Daoy (cell line): ENCODE measurements at regions not wholly inside any gene's neighbourhood (a gene's known extent, or its start where the extent isn't known, plus 50 kb on each side); places are given as distances from the start of the nearest gene placed in this dataset.
A peak's percentile ranks its signal among the peaks of the same experiment; 100 is the strongest.

ENCODE experiments used
- DNase-seq: peaks from one replicate; pipeline ENCODE4 v3.0.0-alpha.2; 2015; ENCODE audit warnings: low read depth

DNA sequence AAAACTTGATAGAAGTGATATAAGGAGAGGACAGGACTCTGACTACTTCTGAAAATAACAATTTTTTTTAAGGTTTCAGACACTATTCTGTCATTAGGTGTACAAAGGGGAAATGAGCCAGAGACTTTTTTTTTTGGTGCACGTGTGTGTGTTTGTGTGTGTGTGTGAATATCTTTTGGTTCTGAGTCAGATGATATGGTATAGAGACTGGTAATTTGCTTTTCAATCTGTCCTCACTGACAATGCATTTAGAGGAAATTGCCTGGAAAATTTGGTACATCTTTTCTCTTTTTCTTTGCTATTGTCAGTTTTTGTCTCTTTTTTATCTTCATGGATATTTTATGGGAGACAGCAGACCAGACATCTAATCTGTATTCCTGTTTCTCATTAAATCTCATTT is 59.3 kb downstream of the DDIT4L start:
- DNase-seq = no peak

DNA sequence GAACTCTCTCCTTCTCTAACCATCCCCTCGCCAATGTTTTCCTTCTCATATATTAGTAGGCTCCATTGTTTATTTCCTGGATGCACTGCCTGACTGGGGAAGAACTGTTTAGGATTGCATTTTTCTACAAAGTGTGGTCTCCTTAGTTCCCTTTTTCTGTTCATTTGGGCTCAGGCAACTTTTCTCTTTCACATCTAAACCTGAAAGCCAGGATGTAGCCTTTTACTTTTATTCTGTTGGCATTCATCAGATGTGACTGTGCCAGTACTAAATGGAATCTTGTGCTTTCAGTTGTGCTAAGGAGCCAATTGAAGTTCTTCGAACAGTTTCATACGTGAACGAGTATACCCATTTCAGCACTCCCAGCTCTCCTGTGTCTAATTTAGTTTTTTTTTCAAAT is 59.8 kb downstream of the DDIT4L start:
- DNase-seq = no peak

DNA sequence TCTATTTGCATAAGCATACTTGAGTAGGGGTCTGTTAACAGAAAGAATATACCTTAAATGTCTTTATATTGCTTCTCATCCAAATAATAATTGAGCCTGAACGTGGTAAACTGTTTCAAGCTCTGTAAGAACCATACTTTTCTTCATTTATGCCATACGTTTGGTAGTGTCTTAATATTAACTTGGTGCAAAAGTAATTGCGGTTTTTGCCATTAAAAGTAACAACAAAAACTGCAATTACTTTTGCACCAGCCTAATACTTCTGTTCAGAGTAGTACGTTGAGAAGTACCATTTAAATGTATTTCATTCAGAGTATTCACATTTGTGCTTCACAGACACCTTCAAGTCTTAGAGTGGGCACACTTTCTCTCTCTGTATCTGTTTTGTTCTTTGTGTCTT is 60.5 kb downstream of the DDIT4L start:
- DNase-seq = no peak

DNA sequence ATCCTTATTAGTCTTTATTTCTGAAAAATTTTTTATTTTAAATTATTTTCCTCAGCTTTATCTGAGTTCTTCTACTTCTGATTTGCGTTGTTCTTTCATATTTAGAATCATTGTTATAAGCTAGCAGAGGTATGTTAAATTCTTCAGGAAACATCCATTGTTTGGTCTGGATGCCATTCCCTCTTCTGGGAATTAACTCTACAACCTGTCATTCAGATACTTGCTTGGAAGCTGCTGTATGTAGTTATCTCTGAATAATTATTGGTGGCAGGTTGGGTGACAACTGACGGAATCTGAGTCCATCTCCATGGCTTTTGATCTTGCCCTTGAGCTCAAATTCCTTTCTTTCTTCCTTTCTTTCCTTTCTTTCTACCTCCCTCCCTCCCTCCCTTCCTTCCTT is 61.9 kb downstream of the DDIT4L start:
- DNase-seq = no peak

DNA sequence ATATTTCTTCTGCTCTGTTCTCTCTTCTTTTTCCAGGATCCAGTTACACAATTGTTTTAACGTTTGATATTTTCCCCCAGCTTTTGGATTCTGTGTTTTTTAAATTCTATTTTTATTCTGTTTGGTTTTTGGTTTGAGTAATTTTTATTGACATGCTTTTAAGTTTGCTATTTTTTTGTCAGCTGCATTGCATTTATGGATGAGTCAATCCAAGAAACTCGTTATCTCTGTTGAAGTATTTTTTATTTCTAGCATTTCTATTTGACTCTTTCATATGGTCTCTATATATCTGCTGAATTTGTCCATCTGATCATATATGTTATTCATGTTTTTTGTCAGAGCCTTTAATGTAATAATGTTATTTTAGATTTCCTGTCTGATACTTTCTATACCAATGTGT is 65.6 kb downstream of the DDIT4L start:
- DNase-seq = no peak

DNA sequence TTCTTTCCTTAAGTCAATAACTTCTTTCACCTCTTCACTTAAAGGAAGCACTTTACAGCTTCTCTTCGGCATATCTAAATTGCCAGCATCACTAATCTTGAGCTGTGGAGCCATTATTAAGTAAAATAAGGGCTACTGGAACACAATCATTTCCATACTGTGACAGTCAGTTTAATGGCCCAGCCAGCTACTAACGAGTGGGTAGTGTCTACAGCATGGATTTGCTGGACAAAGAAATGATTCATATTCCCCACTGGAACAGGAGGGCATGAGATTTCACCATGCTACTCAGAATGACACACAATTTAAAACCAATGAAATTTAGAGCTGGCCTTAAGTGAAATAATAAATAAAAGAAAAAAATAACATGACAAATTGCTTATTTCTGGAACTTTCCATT is 72.1 kb downstream of the DDIT4L start:
- DNase-seq = no peak

DNA sequence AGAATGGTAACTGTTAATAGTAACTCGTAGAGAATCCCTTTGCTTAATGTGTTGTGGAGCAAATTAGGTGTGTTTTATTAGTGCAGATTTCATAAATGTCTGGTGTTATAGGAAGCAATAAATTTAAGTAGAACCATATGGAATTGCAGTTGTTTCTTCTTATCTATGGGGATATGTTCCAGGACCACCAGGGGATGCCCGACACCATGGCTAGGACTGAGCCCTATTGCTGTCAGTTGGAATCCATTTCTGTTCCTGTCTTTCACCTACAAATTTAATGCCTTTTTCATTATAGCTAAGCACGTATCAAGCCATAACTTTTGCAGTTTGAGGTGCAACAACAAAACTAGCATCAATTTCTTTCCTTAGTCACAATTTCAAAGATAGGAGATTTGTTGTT is 72.5 kb downstream of the DDIT4L start:
- no peak for DNase-seq

DNA sequence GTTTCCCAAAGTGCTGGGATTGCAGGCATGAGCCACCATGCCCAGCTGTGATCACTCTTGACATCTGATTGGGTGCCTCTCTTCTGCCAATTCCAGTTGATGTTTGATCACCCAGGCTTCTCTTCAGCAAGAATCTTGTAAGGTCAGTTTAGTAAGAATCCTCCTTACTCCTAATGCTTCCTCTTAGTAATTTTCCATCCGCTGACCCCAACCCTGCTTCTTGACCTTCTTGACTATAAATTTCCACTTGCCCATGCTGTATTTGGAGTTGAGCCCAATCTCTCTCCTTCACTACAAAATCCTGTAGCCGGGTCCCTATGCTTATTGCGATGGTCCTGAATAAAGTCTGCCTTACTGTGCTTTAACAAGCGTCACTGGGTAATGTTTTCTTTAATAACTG is 75.4 kb downstream of the DDIT4L start:
- no peak for DNase-seq

DNA sequence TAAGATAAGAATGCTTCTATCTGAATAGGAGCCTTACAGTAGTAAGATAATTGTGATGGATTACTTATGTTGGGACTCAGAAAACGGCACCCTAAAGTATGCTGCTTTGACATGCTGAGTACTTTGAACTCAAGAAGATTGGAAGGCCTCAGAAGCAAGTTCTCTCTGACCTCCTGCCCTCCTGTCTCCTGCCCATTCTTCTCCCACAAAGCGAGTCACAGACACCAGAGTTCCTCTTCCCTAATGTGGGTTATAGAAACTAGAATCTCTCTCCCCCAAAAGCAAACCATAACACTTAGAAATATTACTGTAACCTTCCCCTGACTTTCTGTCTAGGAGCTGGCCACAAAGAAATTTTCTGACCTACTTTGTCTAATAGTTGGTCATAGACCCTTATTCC is 76.5 kb downstream of the DDIT4L start:
- DNase-seq = no peak

DNA sequence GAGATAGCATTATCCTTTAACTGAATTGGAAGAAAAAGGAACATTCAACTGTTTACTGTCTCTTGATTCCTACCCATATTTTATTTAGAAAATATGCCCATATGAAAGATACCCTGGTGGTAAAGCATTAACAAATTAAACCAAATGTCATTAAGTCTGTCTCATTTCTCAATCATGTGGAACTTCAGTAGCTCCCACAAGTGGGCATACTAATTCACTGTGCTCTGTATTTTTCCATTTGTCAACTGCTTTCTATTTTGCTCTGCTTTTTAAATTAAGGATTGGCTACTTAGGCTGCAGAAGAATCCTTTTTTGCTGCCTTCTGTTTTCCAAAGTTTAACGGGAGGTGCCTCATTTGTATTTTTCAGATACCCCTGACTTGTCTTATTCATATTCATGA is 77.2 kb downstream of the DDIT4L start:
- DNase-seq = no peak

DNA sequence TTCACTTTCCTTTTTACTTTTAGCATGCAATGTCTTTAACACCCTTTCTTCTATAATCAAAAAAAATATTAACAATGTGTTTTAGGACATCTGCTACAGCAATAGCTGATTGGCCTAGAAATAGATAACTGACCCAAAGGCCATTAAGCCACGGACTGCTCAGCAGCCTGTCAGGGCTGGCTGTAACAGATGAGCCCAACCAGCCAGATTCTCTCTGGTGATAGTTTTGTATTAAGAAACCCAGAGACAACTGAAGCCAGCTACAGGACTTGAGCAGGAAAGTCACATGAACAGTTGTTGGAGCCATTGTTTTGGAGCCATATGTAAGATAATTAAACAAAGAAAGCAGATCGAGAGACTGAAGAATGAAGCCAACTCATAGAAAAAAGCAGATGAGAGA is 80.3 kb downstream of the DDIT4L start:
- no peak for DNase-seq

DNA sequence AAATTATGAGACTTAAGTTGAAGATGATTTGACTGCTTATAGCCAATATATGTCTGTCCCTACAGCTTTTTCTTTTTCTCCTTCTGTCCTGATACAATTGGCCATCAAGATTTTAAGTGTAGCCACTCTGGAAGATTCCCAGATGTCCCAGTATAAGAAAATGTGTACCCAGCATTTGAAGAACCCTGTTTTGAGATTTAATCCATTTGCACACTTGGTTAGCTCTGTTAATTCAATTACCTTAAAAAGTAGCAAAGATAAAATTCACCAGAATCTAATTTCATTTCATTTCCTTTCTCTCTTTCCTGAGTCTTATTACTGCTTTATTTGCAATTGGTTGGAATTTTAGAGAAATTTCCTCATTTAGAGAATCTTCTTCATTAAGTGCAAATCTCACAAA is 81.4 kb downstream of the DDIT4L start:
- DNase-seq = no peak

DNA sequence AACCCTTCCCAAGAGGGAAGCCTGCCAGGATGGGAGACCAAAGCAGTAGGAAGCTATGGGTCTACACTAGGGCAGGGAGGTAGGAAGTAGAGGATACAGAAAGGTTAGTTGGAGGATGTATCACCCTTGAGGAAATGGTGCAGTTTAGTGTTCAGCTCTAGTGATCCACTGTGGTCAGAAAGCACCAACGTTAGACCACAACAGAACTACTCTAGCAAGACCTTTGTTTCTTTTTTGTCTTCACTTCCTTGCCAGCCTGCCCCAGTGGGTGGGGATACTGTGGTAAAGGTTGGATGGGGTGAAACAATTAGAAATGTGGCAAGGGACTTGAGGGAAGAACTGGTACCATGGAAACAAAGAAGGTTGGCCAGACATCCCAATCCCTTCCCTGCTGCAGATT is 83.3 kb downstream of the DDIT4L start:
- no peak for DNase-seq

DNA sequence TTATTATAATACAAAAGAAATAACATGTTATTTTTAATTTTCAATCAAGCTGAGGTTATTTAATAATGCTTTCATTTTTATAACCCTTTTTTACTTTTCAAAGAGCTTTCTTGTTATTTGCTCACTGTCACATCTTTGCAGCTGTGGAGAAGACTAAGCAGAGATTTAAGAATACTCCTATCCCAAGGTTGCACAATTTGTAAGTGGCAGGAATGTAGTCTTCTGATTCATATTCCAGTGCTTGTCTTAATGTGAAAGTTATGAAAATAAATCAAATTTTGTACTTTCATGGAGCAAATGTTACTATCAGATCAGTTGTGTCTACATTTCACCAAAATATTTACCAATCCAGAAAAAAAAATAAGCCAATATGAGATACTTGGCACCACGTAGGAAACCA is 86.6 kb downstream of the DDIT4L start:
- DNase-seq = no peak

DNA sequence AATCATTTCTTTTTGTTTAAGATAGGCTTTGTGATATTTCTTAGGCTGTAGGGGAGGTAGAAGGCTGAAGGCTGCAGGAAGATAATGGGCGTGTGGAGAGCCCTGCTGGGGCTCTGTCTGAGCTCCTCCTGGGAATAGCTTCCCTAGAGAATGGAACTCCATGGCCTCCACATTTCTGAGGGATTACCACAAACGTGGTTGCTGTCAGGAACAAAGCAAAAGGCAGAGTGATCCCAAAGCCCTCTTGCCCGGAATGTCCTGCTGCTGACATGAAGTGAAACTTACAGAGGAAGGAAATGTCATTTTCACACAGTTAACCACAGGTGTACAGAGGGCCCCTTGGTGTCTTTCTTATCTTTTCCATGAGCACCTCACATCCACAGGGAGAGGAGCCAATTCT is 89.3 kb downstream of the DDIT4L start:
- DNase-seq = no peak

DNA sequence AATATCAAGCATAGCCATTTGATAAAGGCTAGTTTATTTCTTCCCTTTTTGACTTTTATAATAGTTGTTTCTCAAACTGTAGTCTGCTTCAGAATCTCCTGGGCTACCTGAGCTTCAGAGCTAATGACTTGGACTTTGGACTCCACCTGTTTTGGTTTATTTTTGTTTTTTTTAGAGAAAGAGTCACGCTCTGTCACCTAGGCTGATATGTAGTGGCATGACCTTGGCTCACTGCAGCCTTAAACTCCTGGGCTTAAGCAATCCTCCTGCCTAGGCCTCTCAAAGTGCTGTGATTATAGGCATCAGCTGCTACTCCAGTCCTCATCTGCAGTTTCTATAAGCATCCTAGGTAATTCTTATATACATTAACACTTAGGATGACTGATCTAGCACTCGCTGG is 90.5 kb downstream of the DDIT4L start:
- DNase-seq = no peak

DNA sequence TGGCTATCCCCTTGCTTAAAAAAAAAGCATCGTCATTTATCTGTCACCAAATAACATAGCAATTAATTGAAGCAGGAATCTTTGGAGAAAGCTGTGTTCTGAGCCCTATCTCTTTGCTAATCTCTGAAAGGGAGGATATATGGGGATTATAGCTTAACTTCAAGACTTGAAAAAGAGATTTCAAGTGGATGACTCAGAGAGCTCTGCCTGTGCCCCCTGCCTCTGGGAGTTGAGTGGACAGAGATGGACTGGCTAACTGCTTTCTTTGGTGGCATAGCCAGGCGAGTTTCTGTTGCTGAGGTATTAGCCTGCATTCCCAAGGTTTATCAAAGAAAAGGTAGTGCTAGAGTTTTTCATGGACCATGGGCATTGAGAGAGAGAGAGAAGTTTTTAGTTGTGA is 91.6 kb downstream of the DDIT4L start:
- DNase-seq = no peak

DNA sequence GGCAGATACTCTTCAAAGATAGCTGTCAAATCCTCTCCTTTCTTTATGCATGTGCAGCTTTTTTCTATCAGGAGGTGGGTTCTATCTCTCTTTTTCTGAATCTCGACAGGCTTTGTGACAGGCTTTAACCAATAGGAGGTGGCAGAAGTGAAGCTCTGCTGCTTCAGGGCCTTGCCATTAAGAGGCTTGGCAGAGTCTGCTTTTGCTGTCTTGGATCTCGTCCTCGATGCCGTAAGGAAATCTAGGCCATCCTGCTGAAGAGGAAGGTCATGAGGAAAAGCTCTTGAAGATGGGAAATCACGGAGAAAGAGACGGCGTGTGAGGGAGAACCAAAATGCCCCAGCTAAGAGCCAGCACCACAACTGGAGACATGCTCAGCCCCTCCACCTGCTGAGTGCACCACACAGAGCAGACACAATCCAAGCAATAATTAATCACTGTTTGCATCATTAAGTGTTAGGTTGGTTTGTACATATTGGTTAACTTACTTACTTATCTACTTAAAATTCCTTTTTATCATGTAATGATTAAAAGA is 92.2 kb downstream of the DDIT4L start:
- DNase-seq = no peak

DNA sequence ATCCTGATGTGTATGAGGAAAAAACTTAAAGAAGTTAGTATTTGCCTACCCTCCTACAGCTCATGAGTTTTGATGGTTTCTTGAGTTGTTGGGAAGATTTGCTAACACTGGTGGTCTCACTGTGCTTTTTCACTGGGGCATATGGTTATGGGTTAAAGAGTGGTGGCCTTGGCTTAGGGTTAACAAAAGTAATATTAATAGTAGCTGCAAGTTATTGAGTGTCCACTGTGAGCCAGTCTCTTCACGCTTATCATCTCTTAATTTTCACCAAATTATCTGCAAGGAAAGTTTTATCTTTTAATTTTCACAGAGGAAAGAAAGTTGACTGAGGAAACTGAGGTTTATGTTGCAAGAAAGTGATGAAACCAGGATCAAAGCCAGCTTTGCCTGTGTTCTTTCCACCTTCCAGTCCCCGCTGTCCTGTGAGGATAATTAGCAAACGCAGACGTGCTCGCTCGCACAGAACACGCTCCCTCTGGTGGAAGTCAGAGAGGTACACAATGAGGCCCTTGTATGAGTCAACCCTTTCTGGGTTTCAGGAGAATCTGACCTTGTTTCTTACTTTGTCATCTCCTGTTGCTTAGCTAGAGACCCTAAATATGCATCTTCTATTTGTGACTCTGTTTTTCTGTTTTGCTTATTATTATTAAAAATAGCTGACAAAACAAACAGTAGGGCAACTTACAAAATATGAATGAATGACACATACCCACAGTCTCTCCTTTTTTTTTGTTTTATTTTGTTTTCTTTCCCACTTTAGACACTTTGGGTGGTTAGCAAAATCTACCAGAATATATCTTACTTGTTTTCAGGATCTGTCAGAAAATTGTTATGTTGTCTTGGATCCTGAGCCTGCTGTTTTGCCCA is 94.3 kb downstream of the DDIT4L start:
- DNase-seq = peak; percentile 2

DNA sequence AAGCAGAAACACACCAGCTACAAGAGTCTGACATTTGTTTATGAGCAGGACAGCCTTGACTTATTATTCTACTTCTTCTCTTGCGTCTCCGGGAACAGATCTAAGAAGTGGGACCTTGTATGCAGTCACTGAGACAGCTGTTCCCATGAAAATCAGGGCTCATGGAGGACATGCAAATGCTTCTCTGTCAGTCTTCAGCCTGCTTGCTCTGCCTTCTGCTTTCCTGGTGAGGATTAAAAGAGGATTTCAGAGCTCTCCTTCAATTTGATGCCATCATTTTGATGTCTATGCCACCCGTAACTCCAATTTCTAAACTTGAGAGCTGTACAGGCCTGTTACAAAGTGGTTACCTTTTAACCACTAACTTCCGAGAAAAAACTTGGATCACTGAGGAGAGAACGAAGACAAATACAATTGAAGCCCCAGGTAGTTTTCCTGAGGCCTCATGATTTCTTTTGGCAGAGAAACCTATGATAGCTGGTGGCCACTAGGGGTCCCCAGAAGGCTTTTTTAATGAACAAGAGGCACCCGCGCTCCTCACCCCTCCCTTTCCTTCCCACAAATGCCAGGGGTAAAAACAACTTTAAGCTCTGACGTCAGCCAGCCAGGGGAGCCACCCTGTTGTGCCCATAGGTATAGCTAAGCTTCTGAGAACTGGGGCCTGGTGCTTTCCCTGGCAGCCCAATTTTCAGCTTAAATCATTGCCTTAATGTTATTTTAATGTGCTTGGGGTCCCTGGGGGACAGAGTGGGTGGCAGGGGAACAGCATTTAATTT is 97.0 kb downstream of the DDIT4L start:
- DNase-seq = peak; percentile 13

DNA sequence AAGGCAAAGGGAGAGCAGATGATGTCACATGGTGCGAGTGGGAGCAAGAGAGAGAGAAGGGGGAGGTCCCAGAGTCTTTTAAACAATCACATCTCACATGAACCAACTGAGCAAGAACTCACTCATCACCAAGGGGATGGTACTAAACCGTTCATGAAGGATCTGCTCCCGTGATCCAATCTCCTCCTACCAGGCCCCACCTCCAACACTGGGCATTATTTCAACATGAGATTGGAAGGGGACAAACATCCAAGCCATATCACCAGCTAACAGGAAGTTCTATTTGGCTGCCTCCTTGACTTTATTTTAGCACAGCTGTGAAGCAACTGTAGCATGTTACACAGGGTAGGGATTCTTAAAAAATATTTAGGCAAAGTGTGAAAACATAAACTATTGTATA is 102.5 kb downstream of the DDIT4L start:
- no peak for DNase-seq

DNA sequence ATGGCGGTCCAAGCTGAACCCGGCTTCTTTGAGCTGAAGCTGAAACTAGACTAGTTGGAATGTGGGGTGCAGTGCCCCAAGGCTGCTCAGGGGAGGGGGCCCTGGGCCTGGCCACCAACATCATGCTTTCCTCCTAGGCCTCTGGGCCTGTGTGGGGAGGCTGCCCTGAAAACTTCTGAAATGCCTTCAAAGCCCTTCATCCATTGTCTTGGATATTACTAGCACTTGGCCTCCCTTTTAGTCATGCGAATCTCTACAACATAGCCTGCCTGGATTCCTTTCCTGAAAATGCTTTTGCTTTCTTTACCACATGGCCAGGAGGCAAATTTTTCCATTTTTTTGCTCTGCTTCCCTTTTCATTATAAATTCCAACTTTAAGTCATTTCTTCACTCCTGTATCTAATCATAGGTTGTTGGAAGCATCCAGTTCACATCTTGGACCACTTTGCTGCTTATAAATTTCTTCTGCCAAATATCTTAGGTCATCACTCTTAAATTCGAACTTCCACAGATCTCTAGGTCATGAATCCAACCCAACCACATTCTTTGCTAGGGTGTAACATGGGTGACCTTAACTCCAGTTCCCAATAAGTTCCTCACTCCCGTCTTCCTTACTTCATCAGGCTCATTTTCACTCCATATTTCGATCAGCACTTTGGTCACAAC is 103.4 kb downstream of the DDIT4L start:
- no peak for DNase-seq

DNA sequence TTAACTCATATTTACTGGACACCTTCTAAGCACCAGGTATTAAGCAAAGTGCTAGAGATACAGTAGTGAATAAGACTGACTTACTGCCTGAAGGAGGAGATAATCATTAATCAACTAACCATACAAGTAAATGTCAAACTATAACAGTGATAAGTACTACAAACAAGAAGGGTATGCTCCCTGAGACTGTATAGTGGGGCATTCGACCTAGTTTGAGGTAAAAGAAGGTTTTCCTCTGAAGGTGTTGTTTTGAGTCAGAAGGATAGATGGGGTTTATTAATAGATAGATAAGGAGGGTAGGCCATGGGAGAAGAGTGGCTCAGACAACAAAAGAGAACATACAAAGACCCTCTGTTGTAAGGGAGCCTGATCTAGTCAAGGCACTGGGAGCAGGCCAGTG is 105.4 kb downstream of the DDIT4L start:
- no peak for DNase-seq
